ENCODE measurements at regions not wholly inside any gene's neighbourhood (a gene's known extent, or its start where the extent isn't known, plus 50 kb on each side); places are given as distances from the start of the nearest gene placed in this dataset.
"Not testable (repeated sequence)": the region's sequence is repeated elsewhere in the genome, so short reads cannot be mapped to it uniquely, and the experiment has no call there.

- no peaks in the 10 kb centered on the region for H3K4me1 ChIP-seq
- TF ChIP-seq CTCF (IDR thresholded peaks at IDR 0.05 in 4 of 5, conservative IDR thresholded peaks at IDR 0.05 in 1 of 5) (no peak), POLR2A (IDR thresholded peaks at IDR 0.05) (no peak)
- H3K27ac ChIP-seq, result no peak overlapping the region
- intact Hi-C loops (cut with DNase I; ENCODE audit: low total_unique reads), result no loop called here
- in situ Hi-C loops (cut with MboI; ENCODE audit: low sequenced_read_pairs in 4 of 4), result no loop called here
- ATAC-seq (no peak), DNase-seq (no peak)
- H3K36me3 ChIP-seq, result no peaks in the 10 kb centered on the region
- H3K27me3 ChIP-seq, result no peaks in the 10 kb centered on the region
- no peaks in the 10 kb centered on the region for H3K9me3 ChIP-seq
- H3K4me3 ChIP-seq, result no peak overlapping the region
Observed at GRCh38 chrX:3522101-3522650, 175.7 kb upstream of the MXRA5 start.

GRCh38 chrX:3521396-3521795 is 174.9 kb upstream of the MXRA5 start:
- Histone ChIP-seq H3K9me3 (no peaks in the 10 kb centered on the region), H3K4me1 (no peaks in the 10 kb centered on the region), H3K27ac (no peak overlapping the region), H3K27me3 (no peaks in the 10 kb centered on the region), H3K4me3 (no peak overlapping the region), H3K36me3 (no peaks in the 10 kb centered on the region)
- intact Hi-C loops (cut with DNase I; ENCODE audit: low total_unique reads) (no loop called here), in situ Hi-C loops (cut with MboI; ENCODE audit: low sequenced_read_pairs in 4 of 4) (no loop called here)
- TF ChIP-seq POLR2A (IDR thresholded peaks at IDR 0.05), result no peak
- ATAC-seq, result no peak
- no peak for DNase-seq

DNA sequence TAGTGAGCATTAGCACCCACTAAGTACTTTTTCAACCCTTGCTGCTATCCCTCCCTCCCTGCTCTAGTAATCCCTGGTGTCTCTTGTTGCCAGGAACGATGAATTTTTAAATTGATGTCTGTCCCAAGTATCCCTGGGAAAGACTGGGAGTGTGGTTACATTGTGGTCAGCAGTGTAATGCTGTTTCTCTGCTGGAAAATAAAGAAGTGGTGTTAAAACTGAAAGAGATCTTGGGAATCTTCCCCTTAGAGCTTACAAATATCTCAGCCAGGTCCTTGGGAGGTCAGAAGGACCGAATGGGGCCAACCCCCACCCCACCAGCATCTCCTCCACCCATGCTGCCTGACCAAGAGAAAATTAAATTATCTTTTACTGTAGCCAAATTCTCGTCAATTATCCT is 174.5 kb upstream of the MXRA5 start:
- TF ChIP-seq CTCF (IDR thresholded peaks at IDR 0.05 in 4 of 5, conservative IDR thresholded peaks at IDR 0.05 in 1 of 5) (no peak), POLR2A (IDR thresholded peaks at IDR 0.05) (no peak)
- Histone ChIP-seq H3K9me3 (no peaks in the 10 kb centered on the region), H3K4me3 (no peak overlapping the region), H3K36me3 (no peaks in the 10 kb centered on the region), H3K27ac (no peak overlapping the region), H3K27me3 (no peaks in the 10 kb centered on the region), H3K4me1 (no peaks in the 10 kb centered on the region)
- ATAC-seq (no peak), DNase-seq (no peak)
- intact Hi-C loops (cut with DNase I; ENCODE audit: low total_unique reads), result no loop called here
- in situ Hi-C loops (cut with MboI; ENCODE audit: low sequenced_read_pairs in 4 of 4), result no loop called here

GRCh38 chrX:3520458-3520857 is 174.0 kb upstream of the MXRA5 start:
- Histone ChIP-seq H3K9me3 (no peaks in the 10 kb centered on the region), H3K4me3 (no peak overlapping the region), H3K4me1 (no peaks in the 10 kb centered on the region), H3K27ac (no peak overlapping the region), H3K36me3 (no peaks in the 10 kb centered on the region), H3K27me3 (no peaks in the 10 kb centered on the region)
- DNase-seq (no peak), ATAC-seq (no peak)
- in situ Hi-C loops (cut with MboI; ENCODE audit: low sequenced_read_pairs in 4 of 4), result no loop called here
- intact Hi-C loops (cut with DNase I; ENCODE audit: low total_unique reads), result no loop called here
- TF ChIP-seq POLR2A (IDR thresholded peaks at IDR 0.05) (no peak), CTCF (IDR thresholded peaks at IDR 0.05 in 4 of 5, conservative IDR thresholded peaks at IDR 0.05 in 1 of 5) (no peak)

- in situ Hi-C loops (cut with MboI; ENCODE audit: low sequenced_read_pairs in 4 of 4); intact Hi-C loops (cut with DNase I; ENCODE audit: low total_unique reads); DNase-seq; H3K27ac ChIP-seq; H3K9me3 ChIP-seq; ATAC-seq; H3K36me3 ChIP-seq; H3K27me3 ChIP-seq; H3K4me1 ChIP-seq; H3K4me3 ChIP-seq: not testable (repeated sequence)
Observed at GRCh38 chrX:3519384-3519783, 172.9 kb upstream of the MXRA5 start.

GRCh38 chrX:3518870-3519269 is 172.4 kb upstream of the MXRA5 start:
- H3K4me3 ChIP-seq, result no peak overlapping the region
- TF ChIP-seq POLR2A (IDR thresholded peaks at IDR 0.05) (no peak), CTCF (IDR thresholded peaks at IDR 0.05 in 4 of 5, conservative IDR thresholded peaks at IDR 0.05 in 1 of 5) (no peak)
- ATAC-seq, result peak in 1 of 2 donors; percentile 11
- no peaks in the 10 kb centered on the region for H3K36me3 ChIP-seq
- no peaks in the 10 kb centered on the region for H3K27me3 ChIP-seq
- intact Hi-C loops (cut with DNase I; ENCODE audit: low total_unique reads) (no loop called here), in situ Hi-C loops (cut with MboI; ENCODE audit: low sequenced_read_pairs in 4 of 4) (no loop called here)
- no peaks in the 10 kb centered on the region for H3K4me1 ChIP-seq
- no peak overlapping the region for H3K27ac ChIP-seq
- peak in 1 of 2 donors; percentile 11 for DNase-seq
- no peaks in the 10 kb centered on the region for H3K9me3 ChIP-seq

Measured in gastrocnemius medialis (tissue), 4 donors.